Panc1 (cell line): ENCODE measurements at regions not wholly inside any gene's neighbourhood (a gene's known extent, or its start where the extent isn't known, plus 50 kb on each side); places are given as distances from the start of the nearest gene placed in this dataset.

Experiments
- ATAC-seq: fragments of 200-7000 bp; cut with Tn5 transposase; 2 replicates; pipeline ENCODE4 v1.9.1; 2020; ENCODE audit warnings: mild to moderate bottlenecking, moderate library complexity
- BruUV-seq: library from RNA; stranded (reverse); fragments of 400-500 nt; replicated peaks from 2 replicates; lab custom pipeline; 2021; lab: Mats Ljungman, UMichigan
- CTCF ChIA-PET: fragments of 300-600 bp; sonication (Branson Sonifier 250); formaldehyde crosslinking; loops from one replicate; lab custom pipeline; 2022; ENCODE audit warnings: antibody characterized with exemption; lab: Charles Lee
- POLR2A ChIA-PET: fragments of 300-600 bp; sonication (Branson Sonifier 250); formaldehyde crosslinking; loops from one replicate; lab custom pipeline; 2022; ENCODE audit warnings: antibody characterized with exemption; lab: Charles Lee
- DNase-seq: peaks from one replicate; pipeline ENCODE4 v3.0.0-alpha.2; 2010; ENCODE audit warnings: low read depth, low spot score
- H3K27ac ChIP-seq: 2 replicates; pipeline ENCODE4 v1.5.1; 2011; ENCODE audit warnings: mild to moderate bottlenecking, low read length, inconsistent platforms
- H3K27me3 ChIP-seq: fragments of 200-500 bp; sonication (Bioruptor generic); 2 replicates; pipeline ENCODE4 v1.6.0; 2014; ENCODE audit warnings: low read length, inconsistent platforms; ENCODE audit not compliant: control insufficient read depth, insufficient read depth
- H3K36me3 ChIP-seq: fragments of 200-500 bp; sonication (Bioruptor generic); 2 replicates; pipeline ENCODE4 v1.5.1; 2014; ENCODE audit warnings: inconsistent platforms, mild to moderate bottlenecking, low read length, moderate library complexity; ENCODE audit not compliant: control insufficient read depth, insufficient read depth
- H3K4me1 ChIP-seq: 2 replicates; pipeline ENCODE4 v1.5.1; 2011; ENCODE audit warnings: inconsistent platforms, mild to moderate bottlenecking, low read length, moderate library complexity; ENCODE audit not compliant: control insufficient read depth, insufficient read depth
- H3K4me3 ChIP-seq, 2 experiments: 2 replicates each; pipeline ENCODE4 v1.5.1; 2011 to 2012; ENCODE audit warnings: low read depth in 2 of 2, low read length in 2 of 2, mild to moderate bottlenecking in 2 of 2, inconsistent platforms in 1 of 2, moderate library complexity in 1 of 2
- H3K9me3 ChIP-seq: fragments of 200-500 bp; sonication (Bioruptor generic); 2 replicates; pipeline ENCODE4 v1.5.1; 2014; ENCODE audit warnings: low read depth, mild to moderate bottlenecking, inconsistent platforms, low read length, moderate library complexity; ENCODE audit not compliant: control insufficient read depth, insufficient read depth
- POLR2AphosphoS5 ChIP-seq: IDR thresholded peaks from 2 replicates; pipeline ENCODE4 v1.6.1; 2012; ENCODE audit warnings: mild to moderate bottlenecking, low read depth, low read length, moderate library complexity
- REST ChIP-seq, 2 experiments: IDR thresholded peaks; 2 replicates each; pipeline ENCODE4 v1.6.1; 2011 to 2012; ENCODE audit warnings: low read depth in 2 of 2, control low read depth in 1 of 2, low read length in 1 of 2, mild to moderate bottlenecking in 1 of 2, moderate library complexity in 1 of 2; ENCODE audit not compliant: insufficient read depth in 1 of 2
- SIN3A ChIP-seq: IDR thresholded peaks from 2 replicates; pipeline ENCODE4 v1.6.1; 2012; ENCODE audit warnings: low read depth, mild to moderate bottlenecking, low read length, moderate library complexity, borderline replicate concordance; ENCODE audit not compliant: insufficient read depth
- TCF7L2 ChIP-seq: IDR thresholded peaks from 2 replicates; pipeline ENCODE4 v1.6.1; 2011; ENCODE audit warnings: mild to moderate bottlenecking, low read depth, low read length, inconsistent platforms
- in situ Hi-C: cut with HindIII; loops from 2 replicates; pipeline ENCODE4 v1.10.0; 2016; ENCODE audit warnings: low sequenced_read_pairs, low pct_unique_long_range_greater_than_20kb
- intact Hi-C: fragments of 100-400 bp; cut with micrococcal nuclease; formaldehyde crosslinking; loops from one replicate; pipeline ENCODE4 v1.10.0; 2022; ENCODE audit not compliant: unreplicated experiment
- TF ChIP-seq, protein P1 (sequence below): fragments of 450-650 bp; IDR thresholded peaks from 2 replicates; pipeline ENCODE4 v1.5.1; 2017; ENCODE audit warnings: mild to moderate bottlenecking

- Histone ChIP-seq H3K27ac (no peak overlapping the region), H3K9me3 (no peaks in the 10 kb centered on the region), H3K36me3 (no peaks in the 10 kb centered on the region), H3K4me3 (no peak overlapping the region), H3K4me1 (no peaks in the 10 kb centered on the region), H3K27me3 (no peaks in the 10 kb centered on the region)
- ChIA-PET POLR2A (no interaction called here), CTCF (no interaction called here)
- no peak for ATAC-seq
- intact Hi-C loops (no loop called here), in situ Hi-C loops (no loop called here)
- no peak for DNase-seq
- TF ChIP-seq REST (IDR thresholded peaks at IDR 0.05; ENCODE audit: insufficient read depth in 1 of 2, low read depth in 2 of 2, low read length in 1 of 2) (no peak), TCF7L2 (no peak), POLR2AphosphoS5 (no peak), SIN3A (no peak)
- TF ChIP-seq, protein P1, sequence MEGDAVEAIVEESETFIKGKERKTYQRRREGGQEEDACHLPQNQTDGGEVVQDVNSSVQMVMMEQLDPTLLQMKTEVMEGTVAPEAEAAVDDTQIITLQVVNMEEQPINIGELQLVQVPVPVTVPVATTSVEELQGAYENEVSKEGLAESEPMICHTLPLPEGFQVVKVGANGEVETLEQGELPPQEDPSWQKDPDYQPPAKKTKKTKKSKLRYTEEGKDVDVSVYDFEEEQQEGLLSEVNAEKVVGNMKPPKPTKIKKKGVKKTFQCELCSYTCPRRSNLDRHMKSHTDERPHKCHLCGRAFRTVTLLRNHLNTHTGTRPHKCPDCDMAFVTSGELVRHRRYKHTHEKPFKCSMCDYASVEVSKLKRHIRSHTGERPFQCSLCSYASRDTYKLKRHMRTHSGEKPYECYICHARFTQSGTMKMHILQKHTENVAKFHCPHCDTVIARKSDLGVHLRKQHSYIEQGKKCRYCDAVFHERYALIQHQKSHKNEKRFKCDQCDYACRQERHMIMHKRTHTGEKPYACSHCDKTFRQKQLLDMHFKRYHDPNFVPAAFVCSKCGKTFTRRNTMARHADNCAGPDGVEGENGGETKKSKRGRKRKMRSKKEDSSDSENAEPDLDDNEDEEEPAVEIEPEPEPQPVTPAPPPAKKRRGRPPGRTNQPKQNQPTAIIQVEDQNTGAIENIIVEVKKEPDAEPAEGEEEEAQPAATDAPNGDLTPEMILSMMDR: no peak
- BruUV-seq: no TSS peak
These were observed 78.7 kb upstream of the HDAC4 start for GRCh38 chr2:239479471-239479870.

GRCh38 chr2:239477591-239477990 lies 76.8 kb upstream of the HDAC4 start:
- ATAC-seq: no peak
- in situ Hi-C loops (no loop called here), intact Hi-C loops (no loop called here)
- DNase-seq: no peak
- Histone ChIP-seq H3K9me3 (no peaks in the 10 kb centered on the region), H3K36me3 (no peaks in the 10 kb centered on the region), H3K27ac (no peak overlapping the region), H3K4me3 (no peak overlapping the region), H3K4me1 (no peaks in the 10 kb centered on the region), H3K27me3 (peaks cover 2% of the 10 kb centered on the region; the same call in 1 of the 2 replicates)
- TF ChIP-seq, protein P1: no peak
- POLR2A ChIA-PET: interaction anchor here (0.7 kb wide), 1 partner anchor 408 kb away, joined by 5 read pairs; no protein-coding TSS in a partner anchor
- BruUV-seq: no TSS peak
- CTCF ChIA-PET: no interaction called here
